DMS153 (cell line): ENCODE measurements at regions not wholly inside any gene's neighbourhood (a gene's known extent, or its start where the extent isn't known, plus 50 kb on each side); places are given as distances from the start of the nearest gene placed in this dataset.
"Not testable (repeated sequence)": the region's sequence is repeated elsewhere in the genome, so short reads cannot be mapped to it uniquely, and the experiment has no call there.

Experiments used
- DNase-seq: peaks from one replicate; lab custom pipeline; 2025; lab: John Stamatoyannopoulos, UW

GRCh38 chr15:95606551-95606950, 723.9 kb upstream of the NR2F2 start:
- DNase-seq: no peak

- DNase-seq: no peak
Measured at GRCh38 chr15:95608371-95608770, 722.1 kb upstream of the NR2F2 start.

- no peak for DNase-seq
Measured at GRCh38 chr15:95609096-95609495, 721.4 kb upstream of the NR2F2 start.

GRCh38 chr15:95610945-95611344, 719.6 kb upstream of the NR2F2 start:
- DNase-seq: no peak

GRCh38 chr15:95615436-95615835, 715.1 kb upstream of the NR2F2 start:
- no peak for DNase-seq

- no peak for DNase-seq
Measured at GRCh38 chr15:95616306-95616705, 714.2 kb upstream of the NR2F2 start.

GRCh38 chr15:95620934-95621579, 709.4 kb upstream of the NR2F2 start:
- no peak for DNase-seq

- no peak for DNase-seq
Measured at GRCh38 chr15:95622843-95623242, 707.7 kb upstream of the NR2F2 start.

- no peak for DNase-seq
Measured at GRCh38 chr15:95624100-95624499, 706.4 kb upstream of the NR2F2 start.

GRCh38 chr15:95624616-95625361, 705.7 kb upstream of the NR2F2 start:
- no peak for DNase-seq

GRCh38 chr15:95626501-95627361, 703.8 kb upstream of the NR2F2 start:
- DNase-seq: no peak

GRCh38 chr15:95629503-95630168, 700.9 kb upstream of the NR2F2 start:
- no peak for DNase-seq

- no peak for DNase-seq
Measured at GRCh38 chr15:95630683-95631082, 699.8 kb upstream of the NR2F2 start.

- no peak for DNase-seq
Measured at GRCh38 chr15:95635666-95636065, 694.8 kb upstream of the NR2F2 start.

- DNase-seq: no peak
Measured at GRCh38 chr15:95636107-95636506, 694.4 kb upstream of the NR2F2 start.

GRCh38 chr15:95637234-95637633, 693.3 kb upstream of the NR2F2 start:
- DNase-seq: not testable (repeated sequence)

- no peak for DNase-seq
Measured at GRCh38 chr15:95639208-95639607, 691.3 kb upstream of the NR2F2 start.

GRCh38 chr15:95644100-95644875, 686.2 kb upstream of the NR2F2 start:
- DNase-seq: no peak

- no peak for DNase-seq
Measured at GRCh38 chr15:95645791-95646338, 684.6 kb upstream of the NR2F2 start.

GRCh38 chr15:95646484-95647273, 683.8 kb upstream of the NR2F2 start:
- DNase-seq: no peak
